Erythroblast (primary cell): ENCODE measurements at regions not wholly inside any gene's neighbourhood (a gene's known extent, or its start where the extent isn't known, plus 50 kb on each side); places are given as distances from the start of the nearest gene placed in this dataset.

Source experiments
- DNase-seq, 2 experiments: peaks; one replicate each; lab custom pipeline; 2025; lab: John Stamatoyannopoulos, UW
- GATA1 ChIP-seq: IDR thresholded peaks from 2 replicates; pipeline ENCODE4 v1.6.1; 2011; ENCODE audit warnings: low read depth, mild to moderate bottlenecking, control low read depth, low read length, moderate library complexity
- POLR2A ChIP-seq: IDR thresholded peaks from 2 replicates; pipeline ENCODE4 v1.6.1; 2011; ENCODE audit warnings: mild to moderate bottlenecking, low read length

DNA sequence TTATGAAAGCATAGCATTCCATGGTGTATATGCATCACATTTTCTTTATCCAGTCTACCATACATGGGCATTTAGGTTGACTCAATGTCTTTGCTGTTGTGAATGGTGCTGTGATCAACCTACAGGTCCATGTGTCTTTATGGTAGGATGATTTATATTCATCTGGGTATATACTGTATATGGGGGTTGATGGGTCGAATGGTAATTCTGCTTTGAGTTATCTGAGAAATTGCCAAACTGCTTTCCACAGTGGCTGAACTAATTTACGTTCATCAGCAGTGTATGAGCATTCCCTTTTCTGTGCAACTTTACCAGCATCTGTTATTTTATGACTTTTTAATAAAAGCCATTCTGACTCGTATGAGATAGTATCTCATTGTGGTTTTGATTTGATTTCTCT, 662.4 kb upstream of the BCHE start:
- TF ChIP-seq POLR2A (no peak), GATA1 (no peak)

GRCh38 chr3:166498446-166498845, 661.2 kb upstream of the BCHE start:
- DNase-seq = no peak
- TF ChIP-seq POLR2A (no peak), GATA1 (no peak)

More for the DNA sequence above, 662.4 kb upstream of the BCHE start:
- DNase-seq = no peak

- no peak for DNase-seq
- TF ChIP-seq GATA1 = no peak
- TF ChIP-seq POLR2A = no peak
Observed at GRCh38 chr3:166489826-166490225, 652.6 kb upstream of the BCHE start.

GRCh38 chr3:166488977-166489672, 651.9 kb upstream of the BCHE start:
- no peak for DNase-seq
- no peak for TF ChIP-seq POLR2A
- TF ChIP-seq GATA1 = no peak

DNA sequence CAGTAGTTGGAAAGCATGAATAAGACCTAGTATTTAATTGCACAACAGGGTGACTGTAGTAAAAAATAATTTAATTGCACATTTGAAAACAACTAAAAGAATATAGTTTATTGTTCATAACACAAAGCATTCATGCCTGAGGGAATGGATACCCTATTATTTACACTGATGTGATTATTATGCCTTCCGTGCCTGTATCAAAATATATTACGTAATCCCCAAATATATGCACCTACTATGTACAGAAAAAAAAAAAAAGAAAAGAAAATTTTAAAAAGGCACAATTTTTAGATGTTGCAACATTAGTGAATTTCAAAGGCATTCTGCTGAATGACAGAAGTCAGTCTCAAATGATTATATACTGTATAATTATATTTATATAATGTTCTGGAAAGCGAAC, 647.2 kb upstream of the BCHE start:
- DNase-seq = no peak
- no peak for TF ChIP-seq POLR2A
- TF ChIP-seq GATA1 = no peak

DNA sequence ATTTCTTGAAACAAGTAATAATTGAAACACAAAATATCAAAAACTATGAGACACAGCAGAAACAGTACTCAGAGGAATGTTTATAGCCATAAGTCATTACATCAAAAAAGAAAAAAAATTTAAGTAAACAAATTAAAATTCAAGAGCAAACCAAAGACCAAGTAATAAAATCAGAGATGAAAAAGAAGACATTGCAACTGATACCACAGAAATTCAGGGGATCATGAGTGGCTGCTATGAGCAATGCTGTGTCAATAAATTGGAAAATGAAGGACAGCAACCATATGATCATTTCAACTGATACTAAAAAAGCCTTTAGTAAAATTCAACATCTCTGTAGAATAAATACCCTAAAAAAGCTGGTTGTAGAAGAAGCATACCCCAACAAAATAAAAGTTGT, 644.1 kb upstream of the BCHE start:
- no peak for DNase-seq
- TF ChIP-seq GATA1 (no peak), POLR2A (no peak)

GRCh38 chr3:166478356-166478755, 641.1 kb upstream of the BCHE start:
- TF ChIP-seq POLR2A (no peak), GATA1 (no peak)
- no peak for DNase-seq

DNA sequence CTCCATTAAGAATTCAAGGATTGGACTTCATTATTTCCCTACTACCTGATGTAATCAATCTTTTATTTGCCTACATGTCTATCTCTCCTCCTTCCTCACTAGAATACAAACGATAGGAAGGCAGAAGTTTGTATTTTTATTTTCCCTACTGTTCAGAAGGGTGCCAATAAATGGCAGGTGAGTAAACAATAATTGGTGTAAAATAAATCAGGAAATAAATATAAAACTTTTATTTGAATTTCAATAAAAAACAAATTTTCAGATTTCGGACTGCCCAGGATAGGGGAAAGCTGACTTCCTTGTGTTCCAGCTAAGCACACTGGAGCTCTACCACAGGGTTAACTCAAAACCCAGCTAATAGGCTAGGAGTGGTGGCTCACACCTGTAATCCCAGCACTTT, 636.3 kb upstream of the BCHE start:
- TF ChIP-seq POLR2A (no peak), GATA1 (no peak)
- no peak for DNase-seq

- no peak for DNase-seq
- TF ChIP-seq GATA1 = no peak
- TF ChIP-seq POLR2A = no peak
Observed at GRCh38 chr3:166472015-166472414, 634.8 kb upstream of the BCHE start.

GRCh38 chr3:166471074-166471767, 634.0 kb upstream of the BCHE start:
- no peak for DNase-seq
- TF ChIP-seq GATA1 (no peak), POLR2A (no peak)

DNA sequence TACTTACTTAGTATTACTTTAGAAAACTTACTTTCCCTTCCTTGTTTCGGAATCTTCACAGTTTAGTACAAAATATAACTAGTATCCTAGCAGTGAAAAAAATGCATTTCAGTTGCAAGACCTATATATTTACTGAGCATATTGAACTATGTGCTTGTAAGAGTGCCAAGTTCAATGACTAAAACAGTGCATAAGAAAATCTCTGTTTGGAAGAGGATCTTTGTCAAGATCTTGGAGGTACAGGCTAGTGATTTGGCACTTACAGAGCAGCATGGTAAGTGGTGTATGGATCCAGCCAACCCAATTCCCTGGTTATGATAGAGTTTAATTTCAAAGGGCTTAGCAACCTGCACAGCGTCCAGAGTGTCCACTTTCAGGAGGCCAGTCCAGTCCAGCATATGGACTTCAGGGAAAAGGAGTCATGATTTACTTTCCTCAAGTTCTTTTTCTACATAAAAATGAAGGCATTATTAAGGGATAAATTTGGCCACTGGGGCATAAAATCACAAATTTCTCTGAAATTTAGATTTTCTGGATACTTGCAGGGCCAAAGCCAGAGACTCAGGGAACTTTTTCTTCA, 625.8 kb upstream of the BCHE start:
- no peak for DNase-seq
- TF ChIP-seq GATA1 = no peak
- TF ChIP-seq POLR2A = no peak

- TF ChIP-seq POLR2A = no peak
- no peak for TF ChIP-seq GATA1
- DNase-seq = no peak
Observed at GRCh38 chr3:166461626-166462025, 624.4 kb upstream of the BCHE start.

DNA sequence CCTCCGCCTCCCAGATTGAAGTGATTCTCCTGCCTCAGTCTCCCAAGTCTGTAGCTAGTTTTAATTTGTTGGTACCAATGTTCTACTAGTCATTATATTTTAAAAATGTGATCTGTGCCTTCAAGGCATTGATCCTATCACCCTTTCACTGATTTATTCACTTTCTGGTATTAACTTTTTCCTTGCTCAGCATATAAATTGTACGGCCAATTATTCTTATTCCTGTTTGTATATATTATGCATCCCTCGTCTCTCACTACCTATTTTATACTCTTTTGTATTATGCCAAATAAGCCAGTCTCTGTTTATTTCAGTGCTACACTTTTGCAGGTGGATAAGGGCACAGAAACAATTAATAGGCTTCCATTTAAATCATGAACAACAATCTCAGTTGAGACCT, 620.2 kb upstream of the BCHE start:
- DNase-seq = no peak

DNA sequence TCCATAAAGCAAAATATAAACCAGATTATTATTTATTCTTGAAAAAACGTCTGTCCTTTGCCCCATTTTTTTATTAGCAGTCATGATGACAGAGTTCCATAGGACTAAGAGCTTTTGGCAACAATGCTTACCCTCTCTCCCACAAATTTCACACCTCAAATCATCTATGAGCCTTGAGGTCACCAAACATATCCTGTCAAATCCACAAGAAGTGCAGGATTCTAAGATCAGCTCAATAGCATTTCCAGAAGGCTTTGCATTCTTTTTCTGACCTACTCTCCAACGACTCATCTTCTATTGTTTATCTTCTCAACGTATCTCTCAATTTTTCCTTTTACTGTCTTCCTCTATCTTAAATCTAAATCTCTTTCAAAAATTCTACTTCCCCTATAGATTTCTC, 619.1 kb upstream of the BCHE start:
- TF ChIP-seq POLR2A (no peak), GATA1 (no peak)
- no peak for DNase-seq

More for the DNA sequence above, 620.2 kb upstream of the BCHE start:
- TF ChIP-seq POLR2A (no peak), GATA1 (no peak)
